HG03378 (cell line): ENCODE measurements at regions not wholly inside any gene's neighbourhood (a gene's known extent, or its start where the extent isn't known, plus 50 kb on each side); places are given as distances from the start of the nearest gene placed in this dataset.
"Not testable (repeated sequence)": the region's sequence is repeated elsewhere in the genome, so short reads cannot be mapped to it uniquely, and the experiment has no call there.

Experiments
- ATAC-seq: cut with Tn5 transposase; IDR thresholded peaks from one replicate; pipeline ENCODE4 v1.9.1; 2021; ENCODE audit warnings: mild to moderate bottlenecking, moderate library complexity; ENCODE audit not compliant: unreplicated experiment

DNA sequence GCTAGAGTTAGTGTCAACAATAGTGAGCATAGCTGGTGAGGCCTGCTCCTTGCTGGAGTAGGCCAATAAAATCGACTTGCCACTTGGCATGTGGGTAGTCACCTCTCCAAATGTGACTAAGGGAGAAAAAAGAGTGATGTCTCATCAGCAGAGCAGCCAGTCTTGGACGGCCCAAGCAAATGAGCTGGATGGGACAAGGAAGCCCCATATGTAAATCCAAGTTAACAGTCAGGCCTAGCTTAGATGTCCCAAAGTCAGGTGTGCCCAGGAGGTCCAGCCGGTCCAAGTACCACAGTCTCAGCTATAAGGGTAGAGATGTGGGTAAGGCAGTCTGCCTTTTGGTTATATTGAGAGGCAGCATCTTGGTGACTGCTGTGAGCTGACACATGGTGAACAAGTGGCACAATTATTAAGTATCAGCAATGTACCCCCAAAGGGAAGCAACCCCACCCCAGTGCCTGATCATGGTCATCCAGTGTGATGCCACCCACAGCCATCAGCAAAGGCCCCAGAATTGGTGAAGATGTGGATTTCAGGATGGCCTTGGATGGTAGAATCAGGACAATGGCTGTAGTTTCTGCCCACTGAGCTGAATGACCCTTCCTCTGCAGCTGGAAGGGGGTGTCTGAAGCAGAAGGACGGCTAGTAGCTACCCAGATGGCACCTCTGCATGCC is 83.4 kb downstream of the TNFRSF13B start:
- ATAC-seq: no peak

DNA sequence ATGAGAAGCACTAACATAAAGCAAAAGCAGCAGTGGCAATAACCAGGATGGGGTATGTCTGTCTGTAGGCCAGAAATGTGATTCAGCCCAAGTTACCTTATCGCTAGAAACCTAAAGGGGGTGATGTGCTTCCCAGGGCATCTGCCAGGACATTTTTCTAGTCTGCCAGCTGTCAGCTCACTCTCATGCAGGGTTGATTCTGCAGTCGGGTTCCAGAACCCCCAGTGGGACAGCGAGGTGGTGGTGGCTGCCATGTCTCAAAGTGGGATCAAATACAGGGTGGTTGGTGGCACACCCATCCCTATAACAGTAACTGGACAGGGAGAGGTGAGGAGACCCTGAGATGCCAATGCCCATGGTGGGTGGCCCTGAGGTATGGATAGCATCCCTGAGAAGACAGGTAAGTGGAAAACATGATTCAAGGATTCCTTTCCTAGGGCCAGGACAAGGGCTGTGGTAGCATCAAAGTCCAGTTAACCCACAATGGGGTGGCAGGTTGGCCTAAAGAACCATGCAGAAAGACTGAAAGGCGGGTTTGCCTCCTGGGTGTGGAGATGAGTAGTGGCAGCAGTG is 84.3 kb downstream of the TNFRSF13B start:
- ATAC-seq: no peak

DNA sequence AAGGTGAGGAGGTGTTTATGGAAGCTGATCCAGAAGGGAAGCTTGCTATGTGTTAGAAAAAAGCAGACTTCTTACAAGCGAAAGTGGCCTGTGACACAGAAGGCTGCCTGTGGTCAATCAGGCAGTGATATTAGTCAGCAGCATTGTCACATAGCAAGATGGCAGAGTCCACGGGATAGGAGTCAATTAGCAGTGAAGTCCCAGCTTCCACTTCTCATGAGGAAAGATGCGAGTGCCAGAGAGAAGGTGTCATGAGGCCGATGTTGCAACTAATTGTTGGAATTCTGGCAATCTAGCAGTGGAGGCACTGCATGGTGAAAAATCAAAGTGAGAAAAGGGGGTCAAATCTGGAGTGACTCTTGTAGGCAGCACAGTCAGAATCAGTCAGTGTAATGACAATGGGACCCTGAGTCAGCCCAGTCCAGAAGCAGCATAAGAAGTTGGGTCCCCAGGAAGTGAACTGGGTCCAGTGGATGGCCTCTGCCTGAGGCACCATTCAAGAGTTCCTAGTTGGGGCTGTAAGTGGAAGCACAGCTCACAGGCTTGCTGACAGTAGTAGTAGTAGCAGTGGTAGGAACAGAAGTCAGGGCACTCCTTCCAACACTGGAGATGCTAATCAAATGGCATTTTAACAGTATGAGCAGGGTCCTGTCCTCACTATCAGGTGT is 85.1 kb downstream of the TNFRSF13B start:
- ATAC-seq: peak; percentile 75

DNA sequence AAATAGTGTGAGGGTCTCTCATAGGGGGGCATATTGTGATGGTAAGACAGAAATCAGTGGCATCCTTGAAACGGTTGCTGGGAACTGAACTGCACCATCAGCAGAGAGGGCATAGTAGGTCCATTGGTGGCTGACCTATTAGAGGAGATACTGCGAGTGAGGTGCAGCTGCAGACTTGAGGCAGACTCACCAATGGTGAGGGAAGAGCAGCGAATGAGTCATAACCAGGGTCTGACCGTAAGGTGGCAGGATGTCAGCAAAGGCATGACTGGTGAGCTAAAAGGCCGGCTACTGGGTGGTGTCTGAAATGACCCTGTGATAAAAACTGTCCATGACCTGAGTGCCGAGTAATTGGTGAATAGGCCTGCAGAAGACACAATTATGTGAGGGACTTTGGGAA is 86.7 kb downstream of the TNFRSF13B start:
- not testable (repeated sequence) for ATAC-seq

- not testable (repeated sequence) for ATAC-seq
Measured at GRCh38 chr17:16882926-16883265, 89.0 kb downstream of the TNFRSF13B start.

- ATAC-seq: no peak
Measured at GRCh38 chr17:16882243-16882925, 89.5 kb downstream of the TNFRSF13B start.

- no peak for ATAC-seq
Measured at GRCh38 chr17:16881239-16881924, 90.5 kb downstream of the TNFRSF13B start.

DNA sequence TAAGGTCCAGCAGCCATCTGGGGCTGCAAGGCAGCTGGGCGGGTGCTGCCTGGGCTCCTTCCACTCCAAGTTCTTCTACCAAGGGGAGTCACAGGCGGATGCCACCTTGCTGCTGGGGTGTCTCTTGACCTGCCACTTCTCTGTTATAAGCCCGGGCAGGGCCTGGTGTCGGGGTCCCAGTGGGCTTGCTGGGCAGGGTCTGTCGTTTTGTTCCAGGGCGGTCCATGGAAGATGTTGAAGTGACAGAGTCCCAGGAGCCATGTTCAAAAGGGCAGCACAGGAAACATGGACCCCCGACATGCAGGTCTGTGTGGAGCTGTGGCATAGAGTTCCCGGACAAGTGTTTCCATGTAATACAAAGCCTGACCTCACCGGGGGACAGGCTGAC is 91.1 kb downstream of the TNFRSF13B start:
- no peak for ATAC-seq

GRCh38 chr17:16880121-16880842 is 91.6 kb downstream of the TNFRSF13B start:
- no peak for ATAC-seq

DNA sequence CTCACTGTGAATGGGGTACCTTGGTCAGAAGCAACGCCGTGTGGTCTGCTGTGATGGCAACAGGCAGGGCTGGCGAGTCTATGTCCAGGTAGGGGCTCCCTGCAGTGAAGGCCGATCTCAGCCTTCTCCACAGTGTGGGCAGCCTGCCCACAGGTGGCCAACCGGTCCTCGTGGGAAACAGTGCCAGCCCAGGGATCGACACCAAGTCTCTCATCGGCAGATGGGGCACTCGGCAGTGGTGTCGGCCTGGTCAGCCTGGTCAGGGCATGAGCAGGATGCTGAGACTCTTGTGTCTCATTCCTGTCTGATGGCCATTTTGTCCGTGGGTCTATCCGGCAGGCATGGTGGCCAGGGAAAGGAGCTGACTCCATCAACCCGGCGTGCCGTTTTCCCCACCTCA is 92.2 kb downstream of the TNFRSF13B start:
- no peak for ATAC-seq

- no peak for ATAC-seq
Measured at GRCh38 chr17:16878606-16879005, 93.3 kb downstream of the TNFRSF13B start.

GRCh38 chr17:16878084-16878483 is 93.8 kb downstream of the TNFRSF13B start:
- no peak for ATAC-seq

- ATAC-seq: no peak
Measured at GRCh38 chr17:16877099-16877498, 94.8 kb downstream of the TNFRSF13B start.

DNA sequence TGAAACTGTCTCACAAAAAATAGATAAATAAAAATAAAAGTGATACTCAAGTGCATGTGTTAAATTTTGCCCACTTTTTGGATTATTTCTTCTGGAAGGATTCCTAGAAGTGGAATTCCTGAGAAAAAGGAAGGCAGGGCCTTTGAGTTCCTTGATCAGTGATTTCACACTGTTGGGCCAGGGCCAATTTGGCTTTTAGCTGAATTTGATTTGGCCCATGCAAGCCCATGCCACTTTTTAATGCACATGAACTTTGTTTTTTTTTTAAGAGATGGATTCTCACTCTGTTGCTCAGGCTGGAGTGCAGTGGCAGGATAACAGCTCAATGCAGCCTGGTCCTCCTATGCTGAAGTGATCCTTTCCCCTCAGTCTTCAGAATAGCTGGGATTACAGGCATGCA is 96.3 kb downstream of the TNFRSF13B start:
- ATAC-seq: no peak

DNA sequence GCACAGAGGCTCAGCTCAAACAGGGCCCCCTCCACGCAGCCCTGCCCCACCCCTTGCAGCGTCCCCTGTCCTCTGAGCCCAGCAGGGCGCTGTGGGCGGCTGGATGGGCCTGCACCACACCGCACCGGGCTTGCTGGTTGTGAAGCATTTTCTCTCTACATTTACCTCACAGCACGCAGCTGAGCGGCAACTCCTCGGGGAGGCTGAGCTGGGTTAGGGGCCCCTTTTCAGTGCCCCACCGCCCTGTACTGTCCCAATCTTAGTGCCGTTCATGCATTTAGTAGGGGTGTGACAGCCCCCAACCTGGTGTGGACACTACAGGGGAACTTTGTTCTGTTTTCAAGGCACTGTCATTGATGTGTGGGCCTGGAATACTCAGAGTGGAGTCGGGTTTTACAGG is 97.7 kb downstream of the TNFRSF13B start:
- not testable (repeated sequence) for ATAC-seq

GRCh38 chr17:16873174-16874035 is 98.5 kb downstream of the TNFRSF13B start:
- no peak for ATAC-seq

DNA sequence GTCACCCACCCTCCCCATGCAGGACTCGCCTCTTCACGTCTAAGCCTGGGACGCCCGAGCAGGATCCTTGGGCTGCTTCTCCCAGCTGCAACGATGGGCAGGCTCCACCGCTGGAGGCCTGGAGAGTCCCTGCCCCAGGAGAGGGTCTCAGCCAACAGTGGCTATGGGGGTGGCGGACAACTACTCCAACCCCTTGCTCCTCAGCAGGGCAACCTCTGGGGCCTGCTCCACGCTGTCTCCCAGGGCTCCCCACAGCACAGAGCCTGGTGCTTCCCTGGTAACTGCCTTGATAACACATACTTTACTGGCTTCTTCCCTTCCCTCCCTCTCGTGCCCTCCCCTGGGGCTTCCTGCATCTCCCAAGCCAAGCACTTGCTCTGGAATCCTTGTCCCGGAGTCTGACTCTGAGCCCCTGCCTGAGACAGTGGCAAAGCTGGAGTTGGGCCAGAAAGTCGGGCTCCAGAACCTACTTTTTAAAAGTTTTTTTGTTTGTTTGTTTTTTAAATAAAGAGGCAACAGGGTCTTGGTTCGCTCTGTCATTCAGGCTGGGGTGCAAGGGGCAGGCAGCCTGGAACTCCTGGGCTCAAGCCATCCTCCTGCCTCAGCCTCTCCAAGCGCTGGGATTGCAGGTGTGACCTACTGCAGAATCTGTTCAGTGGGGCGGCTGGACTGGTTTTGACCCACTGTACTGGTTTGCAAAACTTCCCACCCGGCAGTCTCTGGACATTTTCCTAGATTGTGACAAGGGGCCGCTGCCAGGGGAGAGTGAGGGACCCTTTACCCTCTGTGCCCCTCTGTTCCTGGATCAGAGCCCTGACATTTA is 99.4 kb downstream of the TNFRSF13B start:
- ATAC-seq: no peak

DNA sequence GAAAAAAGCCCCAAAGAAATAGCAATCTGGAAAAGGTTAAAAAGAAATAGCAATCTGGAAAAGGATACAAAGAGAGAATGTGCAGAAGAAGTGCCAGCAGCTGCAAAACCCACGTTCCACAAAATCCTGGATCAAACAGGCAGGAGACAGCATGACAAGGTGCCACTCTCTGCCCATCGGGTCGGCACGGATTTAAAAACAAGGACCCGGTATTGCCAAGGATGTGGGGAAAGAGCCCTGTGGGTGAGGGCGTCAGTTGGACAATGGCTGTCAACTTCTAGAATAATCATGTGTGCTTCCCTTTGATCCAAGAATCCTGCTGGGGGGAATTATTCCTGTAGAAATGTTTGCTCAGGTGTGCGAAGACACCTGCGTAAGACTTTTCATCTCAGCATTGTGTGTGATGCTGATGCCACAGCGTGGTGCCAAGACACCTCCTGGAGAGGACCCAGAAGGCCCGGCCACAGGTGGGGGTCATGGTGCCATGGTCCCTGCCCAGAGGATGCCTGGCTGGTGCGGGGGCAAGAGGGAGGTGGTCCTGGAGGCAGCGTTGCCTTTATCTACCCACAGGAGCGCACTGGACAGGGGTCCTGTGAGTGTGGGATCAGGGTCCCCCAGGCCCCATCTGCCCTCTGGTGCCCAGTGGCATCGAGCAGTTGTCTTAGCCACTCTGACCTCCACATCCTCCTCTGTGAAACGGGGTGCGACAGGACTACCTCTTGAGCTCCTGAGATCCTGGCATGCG is 100.3 kb downstream of the TNFRSF13B start:
- not testable (repeated sequence) for ATAC-seq
